Activated B cell treated with CpG ODN at 0.5 μM for 24 hours (primary cell): ENCODE measurements at regions not wholly inside any gene's neighbourhood (a gene's known extent, or its start where the extent isn't known, plus 50 kb on each side); places are given as distances from the start of the nearest gene placed in this dataset.

Experiments used
- ATAC-seq: fragments of 200-7000 bp; cut with Tn5 transposase; one replicate; pipeline ENCODE4 v1.10.0; 2021; ENCODE audit warnings: low read depth, mild to moderate bottlenecking, moderate library complexity
- CTCF ChIA-PET: fragments of 350-600 bp; sonication (Branson Sonifier 250); formaldehyde crosslinking; loops from one replicate; lab custom pipeline; 2021; ENCODE audit warnings: antibody characterized with exemption; lab: Charles Lee
- POLR2A ChIA-PET: fragments of 350-600 bp; sonication (Branson Sonifier 250); formaldehyde crosslinking; loops from one replicate; lab custom pipeline; 2021; ENCODE audit warnings: antibody characterized with exemption; lab: Charles Lee
- DNase-seq: peaks from one replicate; pipeline ENCODE4 v3.0.0; 2022
- H3K27ac Mint-ChIP-seq: one replicate; pipeline ENCODE4 v1.8.0; 2020; ENCODE audit warnings: mixed read lengths
- H3K27me3 Mint-ChIP-seq: one replicate; pipeline ENCODE4 v1.8.0; 2021; ENCODE audit warnings: mixed read lengths
- H3K36me3 Mint-ChIP-seq: one replicate; pipeline ENCODE4 v1.8.0; 2021; ENCODE audit warnings: low read depth, mixed read lengths
- H3K4me1 Mint-ChIP-seq: one replicate; pipeline ENCODE4 v1.8.0; 2021; ENCODE audit warnings: mixed read lengths
- H3K4me3 Mint-ChIP-seq: one replicate; pipeline ENCODE4 v1.8.0; 2020; ENCODE audit warnings: mild to moderate bottlenecking, mixed read lengths
- H3K9me3 Mint-ChIP-seq: one replicate; pipeline ENCODE4 v1.8.0; 2020; ENCODE audit warnings: mixed read lengths
- CTCF ChIP-seq: fragments of 200-600 bp; IDR thresholded peaks from one replicate; pipeline ENCODE4 v1.8.0; 2022; ENCODE audit warnings: antibody characterized with exemption, mild to moderate bottlenecking
- intact Hi-C: fragments of 100-400 bp; cut with micrococcal nuclease; formaldehyde crosslinking; loops from one replicate; pipeline ENCODE4 v1.15.1; 2024

- no peaks in the 10 kb centered on the region for H3K27me3 Mint-ChIP-seq
Observed at GRCh38 chr11:127424661-127425060, 424.1 kb upstream of the KIRREL3 start.

GRCh38 chr11:127420139-127420538, 419.6 kb upstream of the KIRREL3 start:
- ATAC-seq (no peak), DNase-seq (no peak)
- no peak for TF ChIP-seq CTCF
- intact Hi-C loops: no loop called here
- Mint-ChIP-seq H3K4me1 (no peaks in the 10 kb centered on the region), H3K4me3 (no peak overlapping the region), H3K36me3 (no peaks in the 10 kb centered on the region), H3K27ac (no peak overlapping the region), H3K27me3 (no peaks in the 10 kb centered on the region), H3K9me3 (peaks cover 9% of the 10 kb centered on the region)
- POLR2A ChIA-PET: no interaction called here
- CTCF ChIA-PET: no interaction called here

More at GRCh38 chr11:127424661-127425060, 424.1 kb upstream of the KIRREL3 start:
- DNase-seq (no peak), ATAC-seq (no peak)
- TF ChIP-seq CTCF: no peak
- H3K4me3 Mint-ChIP-seq: no peak overlapping the region
- H3K4me1 Mint-ChIP-seq: no peaks in the 10 kb centered on the region
- no peaks in the 10 kb centered on the region for H3K36me3 Mint-ChIP-seq
- intact Hi-C loops: no loop called here
- CTCF ChIA-PET: no interaction called here
- POLR2A ChIA-PET: no interaction called here
- H3K27ac Mint-ChIP-seq: no peak overlapping the region
- no peaks in the 10 kb centered on the region for H3K9me3 Mint-ChIP-seq

GRCh38 chr11:127412722-127413380, 412.3 kb upstream of the KIRREL3 start:
- Mint-ChIP-seq H3K4me1 (no peaks in the 10 kb centered on the region), H3K9me3 (peaks cover 11% of the 10 kb centered on the region), H3K27ac (no peak overlapping the region), H3K27me3 (no peaks in the 10 kb centered on the region), H3K36me3 (no peaks in the 10 kb centered on the region), H3K4me3 (no peak overlapping the region)
- no peak for TF ChIP-seq CTCF
- CTCF ChIA-PET: no interaction called here
- DNase-seq (no peak), ATAC-seq (no peak)
- POLR2A ChIA-PET: no interaction called here
- intact Hi-C loops: no loop called here

GRCh38 chr11:127412234-127412633, 411.7 kb upstream of the KIRREL3 start:
- ChIA-PET CTCF (no interaction called here), POLR2A (no interaction called here)
- Mint-ChIP-seq H3K9me3 (peaks cover 11% of the 10 kb centered on the region), H3K4me1 (no peaks in the 10 kb centered on the region), H3K27ac (no peak overlapping the region), H3K27me3 (no peaks in the 10 kb centered on the region), H3K4me3 (no peak overlapping the region), H3K36me3 (no peaks in the 10 kb centered on the region)
- DNase-seq: no peak
- TF ChIP-seq CTCF: no peak
- intact Hi-C loops: no loop called here
- no peak for ATAC-seq

GRCh38 chr11:127411283-127411682, 410.7 kb upstream of the KIRREL3 start:
- ChIA-PET CTCF (no interaction called here), POLR2A (no interaction called here)
- intact Hi-C loops: no loop called here
- Mint-ChIP-seq H3K9me3 (peaks cover 6% of the 10 kb centered on the region), H3K4me1 (no peaks in the 10 kb centered on the region), H3K27me3 (no peaks in the 10 kb centered on the region), H3K4me3 (no peak overlapping the region), H3K27ac (no peak overlapping the region), H3K36me3 (no peaks in the 10 kb centered on the region)
- ATAC-seq: no peak
- no peak for TF ChIP-seq CTCF
- no peak for DNase-seq
